HuH-7 (cell line): ENCODE measurements at regions not wholly inside any gene's neighbourhood (a gene's known extent, or its start where the extent isn't known, plus 50 kb on each side); places are given as distances from the start of the nearest gene placed in this dataset.
"Not testable (repeated sequence)": the region's sequence is repeated elsewhere in the genome, so short reads cannot be mapped to it uniquely, and the experiment has no call there.

Experiments
- DNase-seq: peaks from one replicate; pipeline ENCODE4 v3.0.0; 2011; ENCODE audit warnings: low spot score

DNA sequence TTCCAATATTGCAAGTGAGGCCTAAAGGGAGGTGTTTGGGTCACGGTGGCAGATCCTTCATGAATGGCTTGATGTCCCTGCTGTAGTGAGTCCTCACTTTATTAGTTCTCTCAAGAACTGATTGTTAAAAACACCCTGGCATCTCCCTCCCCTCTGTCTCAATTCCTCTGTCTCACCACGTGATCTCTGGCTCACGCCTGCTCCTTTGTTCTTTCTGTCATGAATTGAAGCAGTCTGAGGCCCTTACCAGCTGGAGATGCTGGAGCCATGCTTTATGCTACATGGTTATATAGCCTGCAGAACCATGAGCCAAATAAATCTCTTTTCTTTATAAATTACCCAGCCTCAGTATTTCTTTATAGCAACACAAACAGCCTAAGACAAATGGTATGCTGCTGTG is 980.7 kb upstream of the GRIA3 start:
- DNase-seq: no peak

DNA sequence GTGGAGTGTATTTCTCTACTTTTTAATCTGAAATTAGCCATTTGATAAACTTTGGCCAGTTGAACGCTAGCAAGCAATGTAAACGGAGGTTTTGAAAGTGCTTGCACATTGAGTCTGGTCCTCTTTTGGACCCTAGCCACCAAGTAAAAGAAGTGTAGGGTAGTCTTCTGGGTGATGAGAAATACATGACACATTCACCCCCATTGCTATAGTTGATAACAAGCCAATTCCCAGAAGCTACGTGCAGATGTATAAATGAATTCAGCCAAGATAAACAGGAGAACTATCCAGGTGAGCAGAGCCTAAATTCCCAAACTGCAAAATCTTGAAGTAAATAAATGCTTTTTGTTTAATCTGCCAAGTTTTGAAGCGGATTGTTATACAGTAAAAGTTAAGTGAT is 965.4 kb upstream of the GRIA3 start:
- DNase-seq: no peak

DNA sequence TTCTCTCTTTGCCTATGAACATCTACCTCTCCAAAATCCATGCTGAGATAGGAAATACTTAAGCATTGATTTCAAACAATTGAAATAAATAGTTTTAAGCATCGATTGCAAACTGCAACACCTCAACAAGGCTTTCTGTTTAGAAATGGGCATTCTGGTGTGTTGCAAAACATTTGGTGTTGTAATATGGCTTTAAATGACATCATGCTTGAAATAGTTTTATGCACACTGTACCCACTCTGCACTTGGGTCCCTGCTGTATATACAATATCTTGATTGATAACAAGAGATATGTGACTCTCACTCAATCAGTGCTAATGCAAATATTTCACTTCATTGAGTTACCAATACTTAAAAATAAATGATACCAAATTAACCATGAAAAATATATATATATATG is 964.9 kb upstream of the GRIA3 start:
- DNase-seq: no peak

GRCh38 chrX:122219735-122220134 is 964.3 kb upstream of the GRIA3 start:
- DNase-seq: no peak

DNA sequence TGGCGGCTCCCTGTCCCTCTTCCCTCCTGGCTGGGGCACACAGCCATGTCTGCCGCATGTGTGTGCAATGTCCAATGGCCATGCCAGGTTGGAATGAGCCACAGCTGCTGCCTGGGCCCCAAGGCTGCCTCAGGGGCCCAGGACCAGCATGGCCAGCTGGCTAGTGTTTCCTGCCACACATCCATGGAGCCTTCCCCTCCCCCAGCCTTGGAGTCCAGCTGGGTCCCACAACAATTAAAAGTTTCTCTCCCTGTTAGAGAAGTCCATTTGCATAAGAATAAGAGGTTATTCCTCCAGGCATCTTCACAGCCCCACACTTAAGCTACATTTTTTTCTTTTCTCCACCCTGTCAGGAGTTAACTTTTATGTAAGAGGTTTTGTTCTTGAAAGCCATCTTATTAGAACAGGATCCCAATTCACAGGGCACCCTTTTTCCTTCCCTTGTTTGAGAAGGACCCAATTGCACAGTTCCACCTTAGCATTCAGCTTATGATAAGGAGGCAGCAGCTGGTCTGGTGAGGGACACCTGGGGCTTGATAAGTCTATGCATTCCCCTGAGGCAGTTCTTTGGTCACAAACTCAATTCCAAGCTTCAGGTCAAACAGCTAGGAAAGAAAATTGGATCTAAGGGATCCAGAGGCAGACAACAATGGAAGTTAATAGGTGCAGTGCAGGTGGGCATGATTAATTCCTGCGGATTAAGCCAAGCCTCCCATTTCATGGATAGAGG is 963.3 kb upstream of the GRIA3 start:
- DNase-seq: no peak

- not testable (repeated sequence) for DNase-seq
These were observed 962.3 kb upstream of the GRIA3 start for GRCh38 chrX:122221810-122222209.

DNA sequence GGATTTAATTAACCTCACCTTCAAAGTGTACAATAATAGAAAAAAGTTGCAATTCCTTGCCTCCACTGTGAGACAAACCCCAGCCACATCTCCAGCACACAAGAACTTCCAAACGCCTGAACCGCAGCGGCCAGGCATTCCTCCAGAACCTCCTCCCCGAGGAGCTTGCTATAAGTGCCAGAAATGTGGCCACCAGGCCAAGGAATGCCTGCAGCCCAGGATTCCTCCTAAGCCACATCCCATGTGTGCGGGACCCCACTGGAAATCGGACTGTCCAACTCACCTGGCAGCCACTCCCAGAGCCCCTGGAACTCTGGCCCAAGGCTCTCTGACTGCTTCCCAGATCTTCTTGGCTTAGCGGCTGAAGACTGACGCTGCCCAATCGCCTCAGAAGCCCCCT is 959.9 kb upstream of the GRIA3 start:
- not testable (repeated sequence) for DNase-seq

- no peak for DNase-seq
These were observed 945.3 kb upstream of the GRIA3 start for GRCh38 chrX:122238801-122239200.

DNA sequence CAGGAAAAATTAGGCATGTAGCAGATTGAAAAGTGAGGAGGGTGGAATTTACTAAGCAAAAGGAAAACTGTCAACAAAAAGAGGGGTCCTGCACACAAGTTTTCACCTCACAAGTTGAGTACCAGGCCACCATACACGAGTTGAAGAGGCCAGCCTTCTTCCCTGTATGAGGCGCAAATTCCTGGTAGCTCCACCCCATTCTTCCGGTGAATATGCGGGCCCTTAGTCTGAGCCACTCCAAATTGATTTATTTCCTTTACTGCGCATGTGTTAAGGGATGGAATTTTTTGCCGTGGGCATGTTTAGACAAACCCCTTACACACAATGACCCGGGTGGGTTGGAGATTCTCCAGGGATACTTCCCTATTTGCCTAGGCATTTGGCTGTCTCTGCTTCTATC is 942.1 kb upstream of the GRIA3 start:
- no peak for DNase-seq

GRCh38 chrX:122244080-122244479 is 940.0 kb upstream of the GRIA3 start:
- no peak for DNase-seq

DNA sequence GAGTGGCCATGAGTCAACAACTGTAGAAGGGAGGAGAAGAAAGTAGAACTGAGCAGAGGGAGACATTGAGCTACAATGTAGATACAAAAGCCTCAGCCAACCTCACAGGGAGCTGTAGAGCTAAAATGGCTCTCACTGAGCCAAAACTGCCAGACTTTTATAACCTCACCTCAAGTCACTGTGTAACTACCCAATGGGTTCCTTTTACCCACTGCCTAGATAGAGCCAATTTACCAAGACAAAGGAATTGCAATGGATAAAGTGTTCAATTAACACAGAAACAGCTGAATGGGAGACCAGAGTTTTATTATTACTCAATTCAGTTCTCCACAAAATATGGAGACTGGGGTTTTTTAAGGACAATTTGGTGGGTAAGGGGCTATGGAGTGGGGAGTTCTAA is 938.9 kb upstream of the GRIA3 start:
- no peak for DNase-seq

DNA sequence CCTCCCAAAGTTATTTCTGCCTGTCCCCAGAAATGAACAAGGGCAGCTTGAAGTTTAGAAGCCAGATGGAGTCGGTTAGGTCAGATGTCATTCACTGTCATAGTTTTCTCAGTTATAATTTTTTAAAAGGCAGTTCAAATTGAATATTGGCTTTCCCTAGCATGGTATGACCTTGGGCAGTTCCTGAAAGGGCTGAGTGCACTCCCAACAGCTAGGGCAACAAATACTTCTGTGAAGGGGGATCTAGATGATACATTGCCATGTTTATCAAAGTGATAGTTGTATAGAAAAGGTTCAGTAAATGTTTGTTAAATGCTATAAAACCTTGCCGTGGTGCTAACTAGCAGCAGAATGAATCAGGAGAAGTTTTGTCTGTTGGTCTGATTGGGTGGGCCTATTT is 938.1 kb upstream of the GRIA3 start:
- no peak for DNase-seq

- no peak for DNase-seq
These were observed 937.1 kb upstream of the GRIA3 start for GRCh38 chrX:122246937-122247336.

GRCh38 chrX:122248681-122249080 is 935.4 kb upstream of the GRIA3 start:
- DNase-seq: no peak

DNA sequence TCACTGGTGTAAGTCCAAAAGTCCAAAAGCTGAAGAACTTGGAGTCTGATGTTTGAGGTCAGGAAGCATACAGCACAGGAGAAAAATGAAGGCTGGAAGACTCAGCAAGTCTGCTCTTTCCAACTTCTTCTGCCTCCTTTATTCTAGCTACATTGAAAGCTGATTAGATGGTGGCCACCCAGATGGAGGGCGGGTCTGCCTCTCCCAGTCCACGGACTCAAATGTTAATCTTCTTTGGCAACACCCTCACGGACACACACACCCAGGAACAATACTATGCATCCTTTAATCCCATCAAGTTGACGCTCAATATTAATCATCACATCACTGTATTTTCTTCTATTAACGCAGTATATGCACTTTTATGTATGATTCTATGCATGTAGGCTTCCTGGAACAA is 931.6 kb upstream of the GRIA3 start:
- no peak for DNase-seq

GRCh38 chrX:122268353-122268752 is 915.7 kb upstream of the GRIA3 start:
- DNase-seq: no peak

DNA sequence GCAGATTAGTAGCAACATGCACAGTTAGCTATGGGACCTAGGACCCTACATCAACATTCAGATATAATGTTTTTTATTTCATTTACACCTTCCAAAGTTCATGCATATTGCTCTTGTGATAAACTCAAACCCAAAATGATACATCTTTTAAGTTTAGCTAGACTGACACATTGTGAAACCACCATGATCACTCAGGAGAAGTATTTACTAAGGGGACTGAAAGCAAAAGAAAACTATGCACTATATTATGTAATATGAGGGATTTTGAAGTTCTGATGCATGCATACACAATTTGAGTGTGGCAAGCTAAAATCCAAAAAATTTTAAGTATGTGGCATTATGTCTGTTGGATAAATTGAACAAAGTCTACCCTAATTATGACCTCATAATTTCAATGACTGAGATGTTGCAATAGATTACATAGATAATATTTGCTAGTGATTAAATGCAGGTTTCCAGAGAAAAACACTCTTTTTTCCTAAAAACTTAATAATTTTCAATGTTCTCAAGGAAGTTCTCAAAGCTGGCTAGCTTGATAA is 914.8 kb upstream of the GRIA3 start:
- no peak for DNase-seq

- no peak for DNase-seq
These were observed 913.1 kb upstream of the GRIA3 start for GRCh38 chrX:122270809-122271494.

DNA sequence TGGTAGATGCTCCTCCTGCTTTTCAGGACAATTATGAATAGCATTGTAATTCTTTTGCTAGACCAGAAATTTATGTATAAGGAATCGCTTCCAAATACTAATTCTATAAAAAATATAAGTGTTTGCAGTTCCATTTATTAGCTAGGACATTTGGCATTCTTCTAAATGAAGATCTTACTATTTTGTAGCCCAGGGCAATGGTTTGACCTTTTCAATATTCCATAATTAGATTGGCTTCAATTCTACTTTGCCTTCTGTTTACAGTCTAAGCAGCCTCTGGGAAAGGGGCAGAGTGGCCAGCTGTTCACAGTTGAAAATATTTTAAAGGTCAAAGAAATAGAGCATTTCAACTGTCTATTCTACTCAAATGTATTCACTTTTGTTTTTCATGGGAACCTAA is 912.1 kb upstream of the GRIA3 start:
- DNase-seq: no peak

DNA sequence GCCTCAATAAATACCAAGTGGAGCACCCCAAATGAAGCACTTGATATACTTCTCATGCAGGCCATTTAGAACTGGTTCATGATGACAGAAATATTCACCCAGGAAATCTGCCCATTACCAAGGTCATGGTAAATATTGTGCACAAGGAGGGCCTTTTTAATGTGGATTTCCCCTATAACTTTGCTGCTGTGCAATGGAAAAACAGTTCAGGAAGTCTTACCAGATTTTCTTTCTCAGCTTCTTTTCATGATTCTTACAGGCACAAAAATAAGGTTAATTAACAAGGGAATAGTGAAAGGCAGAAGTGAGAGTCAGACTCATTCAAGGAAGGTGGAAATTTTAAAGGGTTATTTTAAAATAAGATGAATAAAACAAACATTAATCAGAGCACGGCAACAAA is 904.3 kb upstream of the GRIA3 start:
- DNase-seq: no peak

GRCh38 chrX:122299822-122300221 is 884.3 kb upstream of the GRIA3 start:
- not testable (repeated sequence) for DNase-seq

DNA sequence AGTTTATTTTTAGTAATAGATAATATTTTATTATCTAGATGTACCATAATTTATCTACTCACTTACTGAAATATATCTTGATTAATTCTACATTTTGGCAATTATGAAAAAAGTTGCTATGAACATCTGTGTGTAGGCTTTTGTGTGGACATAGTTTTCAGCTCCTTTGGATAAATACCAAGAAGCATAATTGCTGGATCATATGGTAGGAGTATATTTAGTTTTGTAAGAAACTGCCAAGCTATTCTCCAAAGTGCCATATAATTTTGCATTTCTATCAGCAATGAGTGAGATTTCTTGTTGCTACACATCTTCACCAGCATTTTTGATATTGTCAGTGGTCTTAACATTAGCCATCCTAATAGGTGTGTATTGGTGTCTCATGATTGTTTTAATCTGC is 882.6 kb upstream of the GRIA3 start:
- DNase-seq: no peak

- DNase-seq: no peak
These were observed 880.3 kb upstream of the GRIA3 start for GRCh38 chrX:122303761-122304160.

DNA sequence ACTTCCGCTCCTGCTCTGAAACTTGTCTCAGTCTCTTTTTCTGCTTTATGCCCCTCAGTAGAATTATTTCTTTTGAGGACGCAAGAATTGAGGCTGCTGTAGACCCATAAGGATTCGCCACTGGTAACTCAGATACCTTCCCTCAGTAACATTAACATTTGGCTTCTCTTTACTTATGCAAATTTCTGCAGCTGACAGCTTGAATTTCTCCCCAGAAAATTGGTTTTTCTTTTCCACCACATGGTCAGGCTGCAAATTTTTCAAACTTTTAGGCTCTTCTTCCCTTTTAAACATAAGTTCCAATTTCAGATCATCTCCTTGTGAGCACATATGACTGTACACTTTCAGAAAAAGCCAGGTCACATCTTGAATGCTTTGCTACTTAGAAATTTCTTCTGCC is 839.3 kb upstream of the GRIA3 start:
- no peak for DNase-seq
